ENCODE measurements at regions not wholly inside any gene's neighbourhood (a gene's known extent, or its start where the extent isn't known, plus 50 kb on each side); places are given as distances from the start of the nearest gene placed in this dataset.

- no peak for TF ChIP-seq MAX (IDR thresholded peaks at IDR 0.05; ENCODE audit: low read depth, low read length)
- no peak for TF ChIP-seq CTCF (IDR thresholded peaks at IDR 0.05; ENCODE audit: low read depth, low read length)
- no peak for TF ChIP-seq POLR2A (IDR thresholded peaks at IDR 0.05; ENCODE audit: extremely low read depth, insufficient read length)
- TF ChIP-seq MYC (IDR thresholded peaks at IDR 0.05; ENCODE audit: low read depth, low read length): no peak
Observed at GRCh38 chr4:42216664-42217063, 64.2 kb upstream of the BEND4 start.
